ENCODE measurements at regions not wholly inside any gene's neighbourhood (a gene's known extent, or its start where the extent isn't known, plus 50 kb on each side); places are given as distances from the start of the nearest gene placed in this dataset.

DNA sequence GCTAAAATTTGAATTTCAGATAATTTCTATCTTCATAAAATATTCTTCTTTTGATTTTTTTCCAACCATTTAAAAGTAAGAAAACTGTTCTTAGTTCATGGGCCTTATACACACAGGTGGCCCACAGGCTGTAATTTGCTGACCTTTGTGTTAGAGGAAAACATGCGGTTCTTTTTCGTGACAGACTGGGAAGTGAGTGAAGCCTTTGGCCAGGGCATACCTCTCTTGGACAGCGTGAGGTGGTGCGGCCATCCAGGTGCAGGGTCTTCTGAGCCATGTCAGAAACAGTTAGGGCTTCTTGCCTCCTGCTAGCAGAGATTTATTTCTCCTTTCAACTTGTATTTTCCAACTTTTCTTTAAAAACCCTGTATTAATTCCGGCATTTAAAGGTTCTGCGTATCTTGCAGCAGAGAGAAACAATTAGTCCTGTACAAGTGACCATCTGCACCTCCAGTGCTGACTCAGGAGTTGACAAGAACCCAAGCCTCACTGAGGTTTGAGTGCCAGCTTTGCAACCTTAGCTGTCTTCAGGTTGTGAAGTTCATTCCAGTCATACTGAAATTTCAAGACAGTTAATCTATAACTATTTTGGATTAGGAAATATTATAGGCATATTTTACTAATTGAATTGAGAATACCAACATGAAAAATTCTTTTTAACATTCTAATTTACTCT lies 177.8 kb downstream of the LY86 start:
- H3K27me3 ChIP-seq: no peaks in the 10 kb centered on the region
- DNase-seq: no peak
- H3K36me3 ChIP-seq: no peaks in the 10 kb centered on the region
- no peak for TF ChIP-seq EP300 (IDR thresholded peaks at IDR 0.05)
- TF ChIP-seq, protein P1, sequence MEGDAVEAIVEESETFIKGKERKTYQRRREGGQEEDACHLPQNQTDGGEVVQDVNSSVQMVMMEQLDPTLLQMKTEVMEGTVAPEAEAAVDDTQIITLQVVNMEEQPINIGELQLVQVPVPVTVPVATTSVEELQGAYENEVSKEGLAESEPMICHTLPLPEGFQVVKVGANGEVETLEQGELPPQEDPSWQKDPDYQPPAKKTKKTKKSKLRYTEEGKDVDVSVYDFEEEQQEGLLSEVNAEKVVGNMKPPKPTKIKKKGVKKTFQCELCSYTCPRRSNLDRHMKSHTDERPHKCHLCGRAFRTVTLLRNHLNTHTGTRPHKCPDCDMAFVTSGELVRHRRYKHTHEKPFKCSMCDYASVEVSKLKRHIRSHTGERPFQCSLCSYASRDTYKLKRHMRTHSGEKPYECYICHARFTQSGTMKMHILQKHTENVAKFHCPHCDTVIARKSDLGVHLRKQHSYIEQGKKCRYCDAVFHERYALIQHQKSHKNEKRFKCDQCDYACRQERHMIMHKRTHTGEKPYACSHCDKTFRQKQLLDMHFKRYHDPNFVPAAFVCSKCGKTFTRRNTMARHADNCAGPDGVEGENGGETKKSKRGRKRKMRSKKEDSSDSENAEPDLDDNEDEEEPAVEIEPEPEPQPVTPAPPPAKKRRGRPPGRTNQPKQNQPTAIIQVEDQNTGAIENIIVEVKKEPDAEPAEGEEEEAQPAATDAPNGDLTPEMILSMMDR (IDR thresholded peaks at IDR 0.05): no peak
- TF ChIP-seq POLR2AphosphoS5 (IDR thresholded peaks at IDR 0.05): no peak
- no peak for TF ChIP-seq POLR2A (IDR thresholded peaks at IDR 0.05)
- H3K4me3 ChIP-seq: no peak overlapping the region
- intact Hi-C loops (cut with DNase I): no loop called here
- no peaks in the 10 kb centered on the region for H3K9me3 ChIP-seq
- 95% methylated on average over 6 of the region's 6 CpGs for WGBS, 2 donors
- no peak overlapping the region for H3K27ac ChIP-seq
- H3K4me1 ChIP-seq: no peaks in the 10 kb centered on the region

DNA sequence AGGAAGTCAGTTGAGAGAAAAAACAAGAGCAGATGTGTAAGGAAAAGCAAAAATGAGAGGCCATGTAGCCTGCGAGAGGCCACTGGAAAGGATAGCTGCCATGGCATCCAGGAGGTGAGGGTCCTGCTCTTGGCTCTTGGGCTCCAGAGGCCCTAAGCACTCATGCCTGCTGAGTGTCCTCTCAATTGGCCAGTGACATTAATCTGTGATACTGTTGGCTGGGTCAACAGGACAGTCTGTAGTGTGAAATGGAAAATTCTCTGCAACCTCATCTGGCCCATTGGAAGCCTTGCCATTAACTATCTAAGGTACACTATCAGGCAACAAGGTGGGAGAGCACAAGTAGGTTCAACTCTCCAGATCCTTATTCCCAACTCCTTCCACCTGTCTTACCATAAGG lies 180.9 kb downstream of the LY86 start:
- no peak overlapping the region for H3K4me3 ChIP-seq
- intact Hi-C loops (cut with DNase I): no loop called here
- H3K36me3 ChIP-seq: no peaks in the 10 kb centered on the region
- 97% methylated on average over 1 of the region's 1 CpG for WGBS, 2 donors
- no peak overlapping the region for H3K27ac ChIP-seq
- no peak for TF ChIP-seq POLR2AphosphoS5 (IDR thresholded peaks at IDR 0.05)
- no peak for TF ChIP-seq EP300 (IDR thresholded peaks at IDR 0.05)
- TF ChIP-seq, protein P1 (IDR thresholded peaks at IDR 0.05): no peak
- no peak for TF ChIP-seq POLR2A (IDR thresholded peaks at IDR 0.05)
- no peaks in the 10 kb centered on the region for H3K27me3 ChIP-seq
- no peaks in the 10 kb centered on the region for H3K4me1 ChIP-seq
- DNase-seq: no peak
- no peaks in the 10 kb centered on the region for H3K9me3 ChIP-seq

DNA sequence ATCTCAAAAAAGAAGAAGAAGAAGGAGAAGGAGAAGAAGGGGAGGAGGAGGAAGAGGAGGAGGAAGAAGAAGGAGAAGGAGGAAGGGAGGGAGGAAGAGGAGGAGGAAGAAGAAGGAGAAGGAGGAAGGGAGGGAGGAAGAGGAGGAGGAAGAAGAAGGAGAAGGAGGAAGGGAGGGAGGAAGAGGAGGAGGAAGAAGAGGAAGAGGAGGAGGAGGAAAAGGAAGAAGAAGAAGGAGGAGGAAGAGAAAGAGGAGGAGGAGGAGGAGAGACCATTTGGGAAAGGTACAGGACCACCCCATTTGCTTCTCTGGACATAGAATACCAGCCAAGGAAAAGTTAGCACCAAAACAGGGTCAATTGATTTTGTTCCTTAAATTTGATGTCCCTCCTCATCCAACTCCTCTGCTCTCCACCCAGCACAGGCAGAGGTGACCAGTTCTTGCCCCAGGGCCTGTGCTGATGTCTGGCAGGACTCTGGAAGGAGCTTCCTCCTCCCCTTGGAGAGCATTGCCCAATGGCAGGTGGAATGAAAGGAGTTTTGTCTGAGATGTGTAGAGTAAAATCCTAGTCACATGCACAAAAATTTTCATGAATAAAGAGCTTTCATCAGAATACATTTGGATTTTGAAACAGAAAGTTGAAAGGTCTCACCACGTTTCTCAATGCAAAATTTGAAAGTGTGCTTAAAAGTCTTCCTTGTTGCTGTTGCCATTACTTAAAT lies 182.9 kb downstream of the LY86 start:
- no peak for DNase-seq
- WGBS, 2 donors: 60 to 74% methylated on average over 1 of the region's 1 CpG

DNA sequence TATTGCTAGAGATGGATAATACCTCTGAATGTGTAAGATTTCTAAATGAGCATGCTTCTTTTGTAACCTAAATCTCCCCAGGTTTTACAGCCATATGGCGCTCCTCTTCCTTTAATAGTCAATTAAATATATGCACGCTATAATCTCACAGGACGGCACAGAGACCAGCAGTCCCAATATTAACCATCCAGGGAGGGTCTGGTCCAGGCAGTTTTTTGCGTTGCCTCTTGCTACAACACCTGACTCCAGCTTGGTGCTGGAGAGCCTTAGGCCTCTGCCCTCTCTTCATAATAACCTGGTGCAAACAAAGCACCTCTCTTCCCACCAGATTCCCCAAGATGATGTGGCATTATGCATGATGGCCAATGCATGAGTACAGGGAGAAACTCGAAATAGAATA lies 183.4 kb downstream of the LY86 start:
- Histone ChIP-seq H3K9me3 (no peaks in the 10 kb centered on the region), H3K4me1 (no peaks in the 10 kb centered on the region), H3K27me3 (no peaks in the 10 kb centered on the region), H3K27ac (no peak overlapping the region), H3K4me3 (no peak overlapping the region), H3K36me3 (no peaks in the 10 kb centered on the region)
- 91 to 94% methylated on average over 5 of the region's 5 CpGs for WGBS, 2 donors
- TF ChIP-seq, protein P1 (IDR thresholded peaks at IDR 0.05): no peak
- no peak for DNase-seq
- intact Hi-C loops (cut with DNase I): no loop called here

More for the DNA sequence above, 182.9 kb downstream of the LY86 start:
- Histone ChIP-seq H3K9me3 (no peaks in the 10 kb centered on the region), H3K4me1 (no peaks in the 10 kb centered on the region), H3K36me3 (no peaks in the 10 kb centered on the region), H3K4me3 (no peak overlapping the region), H3K27me3 (no peaks in the 10 kb centered on the region), H3K27ac (no peak overlapping the region)
- intact Hi-C loops (cut with DNase I): no loop called here
- TF ChIP-seq, protein P1 (IDR thresholded peaks at IDR 0.05): no peak
- TF ChIP-seq EP300 (IDR thresholded peaks at IDR 0.05) (no peak), POLR2A (IDR thresholded peaks at IDR 0.05) (no peak), POLR2AphosphoS5 (IDR thresholded peaks at IDR 0.05) (no peak)
